Kidney tubule cell (primary cell): ENCODE measurements at regions not wholly inside any gene's neighbourhood (a gene's known extent, or its start where the extent isn't known, plus 50 kb on each side); places are given as distances from the start of the nearest gene placed in this dataset.
"Not testable (repeated sequence)": the region's sequence is repeated elsewhere in the genome, so short reads cannot be mapped to it uniquely, and the experiment has no call there.

Source experiments
- DNase-seq: peaks from one replicate; pipeline ENCODE4 v3.0.0-alpha.2; 2018; ENCODE audit warnings: low spot score

DNA sequence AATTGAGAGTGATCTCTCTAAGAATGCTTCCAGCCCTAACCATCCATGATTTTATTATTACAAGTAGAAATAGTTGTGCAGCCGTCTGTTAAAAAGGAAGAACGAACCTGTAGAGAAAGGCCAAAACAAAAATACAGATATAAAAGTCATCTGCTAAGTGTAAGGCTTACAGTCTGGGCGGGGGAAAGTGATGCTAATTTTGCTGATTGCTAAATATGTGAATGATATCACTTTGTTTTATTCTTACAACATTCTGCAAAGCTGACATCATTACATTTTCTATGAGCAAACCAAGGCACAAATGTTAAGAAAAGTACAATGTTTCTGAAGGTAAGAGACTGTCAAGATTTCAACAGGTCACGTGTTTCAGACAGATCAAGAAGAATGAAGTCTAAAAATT, 101.5 kb upstream of the RAP1B start:
- DNase-seq, result no peak

DNA sequence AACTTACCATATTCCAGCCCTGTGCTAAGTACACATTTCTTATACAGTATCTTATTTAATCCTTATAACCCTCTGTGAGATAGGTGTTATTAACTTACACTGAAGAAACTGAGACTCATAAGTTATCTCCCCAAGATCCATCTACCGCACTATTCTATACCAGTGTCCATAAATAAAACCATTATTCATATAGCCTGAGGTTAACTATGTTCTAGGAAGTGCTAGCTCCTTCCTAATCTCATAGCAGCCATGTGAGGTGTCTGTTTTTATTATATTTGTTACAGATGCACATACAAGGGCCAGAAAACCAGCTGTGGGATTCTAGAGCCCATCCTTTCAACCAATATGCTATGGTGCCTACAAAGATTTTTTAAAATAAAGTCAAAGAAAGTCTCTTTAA, 100.3 kb upstream of the RAP1B start:
- no peak for DNase-seq

DNA sequence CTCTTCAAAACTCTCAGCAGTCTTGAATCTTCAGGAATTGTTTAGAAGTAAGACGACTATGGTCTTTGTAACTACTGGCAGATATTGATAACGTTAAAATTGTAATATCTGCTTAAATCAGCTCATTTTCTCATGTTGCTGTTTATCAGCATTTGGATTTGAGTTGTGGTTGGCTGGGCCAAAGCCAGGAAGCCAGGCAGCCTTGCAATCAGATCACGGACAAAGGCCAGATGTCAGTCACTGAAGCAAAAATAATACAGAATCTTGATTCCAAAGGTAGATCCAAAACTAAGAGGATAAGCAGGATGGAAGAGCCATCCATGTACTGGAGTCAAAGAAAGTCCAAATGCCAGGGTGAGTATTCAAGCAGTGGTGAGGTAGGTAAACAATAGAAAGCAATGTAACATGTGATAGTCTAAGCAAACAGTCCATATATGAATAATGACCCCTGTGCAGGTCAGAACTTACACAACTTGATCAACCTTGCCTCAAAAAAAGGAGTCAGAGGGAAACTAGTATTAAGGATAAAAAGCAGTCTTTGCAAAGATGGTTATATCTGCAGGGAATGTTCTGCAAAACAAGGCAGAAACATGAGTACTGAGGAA, 95.8 kb upstream of the RAP1B start:
- no peak for DNase-seq

DNA sequence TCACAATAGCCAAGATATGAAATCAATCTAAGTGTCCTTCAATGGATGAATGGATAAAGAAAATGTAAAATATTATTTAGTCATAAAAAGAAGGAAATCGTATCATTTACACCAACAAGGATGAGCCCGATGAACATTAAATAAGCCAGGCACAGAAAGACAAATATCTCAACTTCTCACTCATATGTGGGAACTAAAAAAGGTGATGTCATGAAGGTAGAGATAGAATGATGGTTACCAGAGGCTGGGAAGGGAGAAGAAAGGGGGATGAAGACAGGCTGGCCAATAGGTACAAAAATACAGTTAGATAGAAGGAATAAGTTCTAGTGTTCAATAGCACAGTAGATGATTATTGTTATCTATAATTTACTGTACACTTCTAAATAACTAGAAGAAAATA, 94.9 kb upstream of the RAP1B start:
- DNase-seq, result no peak

DNA sequence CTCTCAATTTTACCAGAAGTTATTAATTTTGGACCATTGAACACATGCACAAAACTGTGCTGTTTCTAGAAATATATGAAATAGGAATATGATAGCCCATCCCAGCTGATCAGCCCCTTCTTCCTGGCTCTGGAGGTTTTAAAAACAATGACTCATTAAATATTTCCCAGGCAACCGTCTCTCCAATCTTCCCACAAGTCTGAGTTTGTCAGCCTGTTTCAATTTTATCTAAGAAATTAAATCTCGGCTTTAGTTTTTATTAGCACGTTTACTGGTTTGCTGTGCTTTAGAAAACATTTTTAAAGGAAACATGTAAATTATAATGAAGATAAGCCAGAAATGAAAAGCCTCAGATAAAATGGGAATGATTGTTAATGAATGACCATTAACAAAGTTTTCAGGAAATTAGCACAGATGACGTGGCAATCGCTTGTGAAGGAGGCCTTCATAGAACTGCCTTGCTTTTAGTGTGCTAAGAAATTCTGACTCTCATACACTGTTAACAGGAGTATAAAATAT, 89.3 kb upstream of the RAP1B start:
- peak; percentile 79 for DNase-seq

DNA sequence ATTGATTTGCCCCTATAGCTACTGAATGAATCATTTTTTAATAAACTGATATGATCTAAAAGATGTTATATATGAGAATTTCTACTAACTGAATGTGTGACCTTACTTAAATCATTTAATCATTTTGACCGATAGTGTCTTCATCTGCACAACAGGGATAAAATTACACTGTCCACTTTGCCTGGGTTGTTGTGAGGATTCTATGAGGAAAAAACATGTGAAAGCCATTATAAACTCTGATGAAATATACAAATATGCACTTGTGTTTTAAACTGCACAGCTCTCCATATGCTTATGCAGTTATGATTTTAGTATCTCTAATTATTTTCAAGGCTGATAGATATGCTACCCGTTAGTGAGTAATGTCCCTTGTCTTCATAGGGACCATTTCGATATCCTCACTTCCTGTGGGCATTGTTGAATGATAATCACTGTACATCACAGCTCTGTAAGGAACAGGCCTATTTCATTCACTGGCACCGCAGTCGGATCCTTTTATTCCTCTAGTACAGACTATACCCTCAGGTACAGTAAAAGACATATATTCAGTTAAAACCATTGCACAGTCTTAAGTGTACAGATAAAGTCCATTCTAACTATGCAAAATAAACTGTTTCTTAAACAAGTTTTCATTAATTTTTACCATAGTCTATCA, 88.7 kb upstream of the RAP1B start:
- no peak for DNase-seq

DNA sequence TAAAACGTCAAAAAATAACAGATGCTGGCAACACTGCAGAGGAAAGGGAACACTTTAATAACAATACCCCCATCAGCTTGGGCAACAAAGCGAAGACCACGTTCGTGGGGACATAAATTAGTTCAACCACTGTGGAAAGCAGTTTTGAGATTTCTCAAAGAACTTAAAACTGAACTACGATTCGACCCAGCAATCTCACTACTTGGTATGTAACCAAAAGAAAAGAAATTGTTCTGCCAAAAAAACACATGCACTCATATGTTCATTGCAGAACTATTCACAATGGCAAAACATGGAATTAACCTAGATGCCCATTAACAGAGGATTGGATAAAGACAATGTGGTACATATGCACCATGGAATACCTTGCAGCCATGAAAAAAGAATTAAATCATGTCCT, 81.2 kb upstream of the RAP1B start:
- no peak for DNase-seq

DNA sequence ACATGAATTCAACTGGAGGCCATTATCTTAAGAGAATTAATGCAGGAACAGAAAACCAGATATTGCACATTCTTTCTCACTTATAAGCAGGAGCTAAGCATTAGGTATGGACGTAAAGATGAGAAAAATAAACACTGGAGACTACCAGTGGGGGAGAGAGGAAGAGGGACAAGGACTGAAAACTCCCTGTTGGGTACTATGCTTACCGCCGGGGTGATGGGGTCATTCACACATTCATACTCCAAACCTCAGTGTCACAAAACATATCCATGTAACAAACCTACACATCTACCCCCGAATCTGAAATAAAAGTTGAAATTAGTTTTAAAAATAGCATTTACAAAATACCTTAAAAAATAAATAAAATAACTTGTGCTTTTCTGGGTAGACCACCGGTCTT, 80.8 kb upstream of the RAP1B start:
- no peak for DNase-seq

DNA sequence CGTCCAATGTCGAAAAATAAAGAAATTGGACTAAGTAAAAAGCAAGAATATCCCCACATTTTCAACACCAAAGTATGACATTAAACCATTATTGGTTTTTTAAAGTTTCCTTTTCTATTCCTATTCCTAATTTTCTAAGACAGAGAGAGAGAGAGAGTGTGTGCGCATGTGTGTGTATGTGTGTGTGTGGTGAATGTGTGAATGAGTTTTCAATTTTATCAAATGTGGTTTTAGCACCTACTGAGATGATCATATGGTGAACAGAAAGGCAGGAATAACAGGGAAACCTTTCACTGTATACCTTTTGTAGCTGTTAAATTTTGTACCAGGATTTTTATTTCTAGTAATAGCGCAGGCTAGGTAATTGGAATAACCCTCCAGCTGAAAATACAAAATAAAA, 80.4 kb upstream of the RAP1B start:
- DNase-seq, result no peak

DNA sequence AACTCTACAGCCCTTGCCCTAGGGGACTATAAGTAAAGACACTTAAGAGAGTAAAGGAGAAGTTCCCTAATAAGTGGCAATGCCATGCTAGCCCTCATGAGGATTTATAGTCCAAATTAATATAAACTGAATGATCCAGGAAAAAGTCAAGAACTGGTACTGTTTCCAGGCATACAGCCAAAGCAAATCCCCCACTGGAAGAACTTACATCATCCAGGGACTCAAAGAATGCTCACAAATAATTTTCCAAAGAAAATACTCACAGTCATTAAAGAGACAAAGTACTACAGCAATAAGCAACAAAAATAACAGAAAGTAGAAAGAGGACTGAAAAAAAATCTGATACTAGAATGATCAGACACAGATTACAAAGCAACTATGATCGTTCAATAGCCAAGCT, 79.7 kb upstream of the RAP1B start:
- peak; percentile 35 for DNase-seq

DNA sequence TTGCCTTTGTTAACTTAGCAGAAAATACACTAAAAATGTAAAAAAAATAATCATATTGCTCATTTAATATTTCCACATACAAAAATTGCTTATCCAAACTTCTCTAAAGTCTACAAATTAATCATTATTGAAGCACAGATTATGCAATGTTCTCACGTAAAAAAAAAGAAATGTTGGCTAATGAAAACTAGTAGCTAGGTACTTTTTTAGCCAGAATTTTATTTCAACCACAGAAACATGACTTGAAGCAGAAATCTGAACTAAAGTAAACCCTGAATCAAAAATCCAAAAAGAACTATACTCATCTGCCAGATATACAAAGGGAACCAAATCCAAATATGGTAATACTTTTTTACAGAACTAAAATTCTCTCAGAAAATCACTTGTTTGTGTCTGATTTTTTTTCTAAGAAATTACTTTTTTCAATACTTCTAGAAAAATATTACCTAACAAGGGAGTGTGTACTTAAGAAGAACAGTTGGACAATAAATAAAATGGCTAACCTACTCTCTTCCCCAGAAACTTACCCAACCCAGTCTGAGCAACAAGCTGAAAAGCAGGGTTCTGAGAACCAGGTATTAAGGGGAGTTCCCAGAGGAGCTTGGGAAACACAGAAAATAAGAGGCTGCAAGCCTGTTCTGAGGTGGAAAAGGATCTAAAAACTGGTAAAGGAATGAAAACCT, 78.4 kb upstream of the RAP1B start:
- DNase-seq, result no peak

DNA sequence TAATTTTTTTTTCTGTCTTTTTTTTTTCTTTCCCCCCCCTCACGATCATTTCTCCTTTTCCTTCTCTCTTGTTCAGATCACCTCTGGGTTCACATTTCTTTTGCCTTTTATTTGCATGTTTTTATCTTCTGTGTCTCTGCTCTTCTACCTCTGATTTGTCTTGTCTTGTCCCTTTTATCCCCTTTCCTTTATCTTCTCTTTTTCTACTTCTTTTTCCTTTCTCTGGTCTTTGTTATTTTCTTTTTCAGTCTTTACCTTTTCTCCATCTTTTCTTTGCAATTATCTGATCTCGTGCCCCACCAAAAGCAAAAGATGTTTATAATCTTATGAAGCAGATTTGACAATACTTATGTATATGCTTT, 77.8 kb upstream of the RAP1B start:
- no peak for DNase-seq

DNA sequence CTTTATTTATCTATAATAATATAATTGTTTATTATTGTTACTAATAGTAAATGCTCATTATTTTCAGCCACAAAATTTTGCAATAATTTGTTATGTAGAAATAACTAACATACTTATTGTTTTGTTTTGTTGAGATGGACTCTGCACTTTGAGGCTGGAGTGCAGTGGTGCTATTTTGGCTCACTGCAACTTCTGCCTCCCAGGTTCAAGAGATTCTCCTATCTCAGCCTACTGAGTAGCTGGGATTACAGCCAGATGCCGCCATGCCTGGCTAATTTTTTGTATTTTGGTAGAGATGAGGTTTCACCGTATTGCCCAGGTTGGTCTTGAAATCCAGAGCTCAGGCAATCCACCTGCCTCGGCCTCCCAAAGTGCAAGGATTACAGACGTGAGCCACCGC, 76.6 kb upstream of the RAP1B start:
- DNase-seq, result no peak

DNA sequence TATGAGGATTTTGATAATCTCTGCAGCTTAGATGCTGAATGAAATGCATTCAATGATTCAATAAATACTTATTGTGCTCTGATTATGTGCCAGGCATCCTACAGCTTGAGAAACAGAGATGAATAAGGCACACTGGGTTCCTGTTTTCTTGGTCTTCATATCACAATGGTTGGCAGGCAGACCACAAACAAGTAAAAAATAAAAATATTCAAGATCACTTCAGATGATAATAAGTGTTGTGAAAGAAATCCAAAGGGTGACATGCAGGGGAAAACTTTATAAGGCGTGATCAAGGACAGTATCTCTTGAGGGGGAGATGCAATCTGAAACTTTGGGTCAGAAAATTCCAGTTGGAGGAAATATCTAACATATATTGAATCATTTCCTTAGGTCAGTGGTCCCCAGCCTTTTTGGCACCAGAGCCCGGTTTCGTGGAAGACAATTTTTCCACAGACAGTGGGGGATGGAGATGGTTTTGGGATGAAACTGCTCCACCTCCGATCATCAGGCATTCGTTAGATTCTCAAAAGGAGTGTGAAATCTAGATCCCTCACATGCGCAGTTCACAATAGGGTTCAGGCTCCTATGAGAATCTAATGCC, 73.7 kb upstream of the RAP1B start:
- no peak for DNase-seq

DNA sequence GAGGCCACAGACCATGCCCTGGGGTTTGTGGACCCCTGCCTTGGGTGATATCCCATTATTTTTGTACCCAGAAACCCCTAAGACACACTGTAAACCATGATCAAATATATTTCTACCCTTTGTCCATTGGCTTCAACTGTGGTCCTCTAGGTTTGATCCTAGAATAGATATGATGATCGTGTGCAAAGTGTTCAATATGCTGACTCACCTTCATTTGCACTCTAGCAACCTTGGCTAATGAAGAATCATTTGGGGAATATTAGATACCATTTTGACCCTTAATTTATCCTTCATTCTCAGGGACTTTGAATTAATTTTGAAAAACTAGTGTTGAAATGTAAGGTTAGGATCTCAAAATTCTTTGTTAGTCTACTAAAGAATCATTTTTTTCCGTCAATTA, 73.1 kb upstream of the RAP1B start:
- DNase-seq, result no peak

DNA sequence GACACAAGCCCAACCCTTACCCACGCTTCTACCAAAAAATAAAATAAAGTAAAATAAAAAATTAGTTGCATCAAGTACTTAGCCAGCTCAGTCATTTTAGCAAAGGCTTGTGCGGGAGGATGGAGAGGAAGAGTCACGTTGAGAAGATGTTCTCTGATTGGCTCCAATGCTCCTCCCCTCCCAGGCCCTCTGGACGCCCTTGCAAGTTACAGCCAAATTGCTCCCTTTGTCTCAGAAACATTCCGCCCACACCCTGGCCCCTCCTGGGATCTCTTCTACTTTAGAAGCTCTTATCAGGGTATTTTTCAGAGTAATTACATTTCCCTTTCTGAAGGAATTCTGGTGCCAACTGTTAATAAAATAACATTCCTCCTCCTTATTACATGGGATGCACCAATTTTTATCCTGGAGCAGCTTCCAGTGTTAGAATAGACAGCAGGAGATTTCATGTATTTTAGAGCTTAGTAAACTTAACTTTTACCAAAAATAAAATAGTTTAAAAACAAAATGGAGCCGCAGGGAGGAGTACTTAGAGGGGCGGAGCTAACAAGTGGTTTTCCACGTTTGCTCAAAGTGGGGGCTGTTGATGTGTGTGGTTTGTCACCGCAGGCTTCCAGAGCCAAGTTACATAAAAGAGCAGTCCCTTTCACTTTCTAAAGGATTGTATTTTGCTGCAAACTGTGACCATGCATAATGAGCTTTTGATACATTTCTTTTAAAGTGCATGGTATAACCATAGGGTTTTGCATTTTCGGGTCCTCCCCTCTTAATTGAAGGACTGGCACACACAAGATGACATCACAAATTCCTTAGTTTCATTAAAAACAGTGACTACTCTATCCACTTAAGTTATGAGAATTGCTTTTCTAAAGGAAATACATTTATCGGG, 71.7 kb upstream of the RAP1B start:
- DNase-seq, result peak; percentile 19

DNA sequence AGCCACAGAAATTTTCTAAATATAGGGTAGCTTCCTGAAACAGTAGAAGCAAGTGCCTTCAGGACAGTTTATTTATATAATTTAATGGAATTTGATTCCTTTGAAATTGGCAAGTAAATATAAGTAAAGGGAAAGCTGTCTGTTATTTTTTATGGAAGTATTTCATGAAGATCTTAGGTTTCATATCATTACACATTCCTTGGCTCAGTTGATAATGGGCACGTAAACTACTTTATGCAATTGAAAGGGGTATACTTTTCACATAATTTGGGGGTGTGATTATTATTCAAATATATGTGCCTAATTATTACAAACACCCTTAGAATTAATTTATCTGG, 71.1 kb upstream of the RAP1B start:
- DNase-seq, result no peak

DNA sequence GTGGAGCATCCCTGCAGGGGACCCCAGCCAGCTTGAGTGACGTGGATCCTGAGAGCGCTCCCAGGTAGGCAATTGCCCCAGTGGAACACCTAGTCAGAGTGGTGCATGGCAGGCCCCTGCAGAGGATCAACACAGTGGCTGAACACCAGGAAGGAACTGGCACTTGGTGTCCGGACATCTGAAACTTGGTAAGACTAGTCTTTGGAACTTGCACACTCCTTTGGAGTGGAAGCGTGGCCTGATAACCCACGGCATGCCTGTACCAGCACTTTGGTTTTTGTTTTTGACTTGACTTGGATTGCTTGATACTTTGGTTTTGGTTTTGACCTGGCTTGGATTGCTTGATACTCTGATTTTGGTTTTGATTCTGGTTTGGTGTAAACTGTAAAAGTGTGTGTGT, 69.9 kb upstream of the RAP1B start:
- DNase-seq, result not testable (repeated sequence)

DNA sequence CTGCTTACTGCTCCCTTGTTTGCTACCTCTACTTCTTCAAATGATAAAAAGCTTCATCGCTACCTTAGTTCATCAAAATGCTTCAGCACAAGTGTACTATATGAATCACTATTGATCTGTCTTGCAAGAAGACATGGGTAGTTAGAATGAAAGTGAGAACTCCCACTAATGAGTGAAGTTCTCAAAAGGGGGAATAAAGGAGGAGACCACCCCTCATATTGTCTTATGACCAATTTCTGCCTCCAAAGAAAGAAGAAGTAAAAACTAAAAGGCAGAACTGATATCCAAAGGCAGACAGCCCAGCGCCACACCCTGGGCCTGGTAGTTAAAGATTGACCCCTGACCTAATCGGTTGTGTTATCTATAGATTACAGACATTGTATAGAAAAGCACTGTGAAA, 63.4 kb upstream of the RAP1B start:
- not testable (repeated sequence) for DNase-seq

DNA sequence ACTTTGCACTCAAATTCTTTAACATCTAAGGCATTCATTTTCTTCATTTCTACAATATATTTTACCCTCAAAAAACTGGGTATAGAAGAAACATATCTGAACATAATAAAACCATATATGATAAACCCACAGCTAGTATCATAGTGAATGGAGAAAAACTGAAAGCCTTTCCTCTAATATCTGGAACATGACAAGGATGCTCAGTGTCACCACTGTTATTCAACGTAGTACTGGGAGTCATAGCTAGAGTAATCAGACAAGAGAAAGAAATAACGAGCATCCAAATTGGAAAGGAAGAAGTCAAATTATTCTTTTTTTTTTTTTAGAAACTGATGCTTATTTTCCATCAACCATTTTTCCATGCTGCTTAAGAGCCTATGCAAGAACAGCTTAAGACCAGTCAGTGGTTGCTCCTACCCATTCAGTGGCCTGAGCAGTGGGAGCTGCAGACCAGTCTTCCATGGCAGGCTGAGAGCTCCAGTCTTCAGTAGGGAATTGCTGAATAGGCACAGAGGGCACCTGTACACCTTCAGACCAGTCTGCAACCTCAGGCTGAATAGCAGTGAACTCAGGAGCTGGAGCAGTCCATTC, 58.0 kb upstream of the RAP1B start:
- DNase-seq, result not testable (repeated sequence)

DNA sequence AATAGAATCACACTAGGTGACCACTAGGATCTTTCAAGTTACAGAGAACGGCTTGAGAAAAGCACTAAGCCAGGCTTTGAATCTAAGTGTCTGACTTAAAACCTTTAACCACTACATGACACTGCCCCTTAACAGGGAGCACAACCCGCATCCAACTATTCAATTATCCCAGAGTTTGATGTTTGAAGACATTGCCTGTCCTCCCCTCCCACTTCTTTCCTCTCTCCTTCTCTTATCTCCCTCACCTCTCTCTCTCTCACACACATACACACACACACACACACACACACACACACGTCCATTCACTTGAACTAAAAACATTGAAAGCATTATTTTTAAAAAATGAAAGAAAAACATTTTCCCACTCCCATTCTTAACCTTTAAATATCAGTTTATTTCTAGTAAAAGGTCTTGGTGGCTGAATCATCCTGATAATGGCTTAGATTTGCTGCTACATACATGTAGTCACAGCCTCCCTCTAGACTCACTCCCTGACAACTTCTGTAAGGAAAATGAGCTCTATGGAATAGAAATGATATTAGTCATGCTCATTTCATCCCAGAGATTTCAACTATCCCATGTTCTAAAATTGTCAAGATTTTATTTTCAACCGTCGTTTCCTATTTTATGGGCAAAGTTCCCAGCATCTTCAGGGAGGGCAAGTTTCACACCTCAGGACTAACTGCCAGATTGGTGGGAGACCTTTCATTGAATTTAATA, 53.5 kb upstream of the RAP1B start:
- peak; percentile 58 for DNase-seq
